ENCODE measurements at regions not wholly inside any gene's neighbourhood (a gene's known extent, or its start where the extent isn't known, plus 50 kb on each side); places are given as distances from the start of the nearest gene placed in this dataset.

GRCh38 chr18:68283834-68284233 is 431.1 kb downstream of the TMX3 start:
- H3K4me1 Mint-ChIP-seq (ENCODE audit: low read depth): peaks cover 4% of the 10 kb centered on the region
- no peaks in the 10 kb centered on the region for H3K9me3 Mint-ChIP-seq (ENCODE audit: low read depth)
- H3K4me3 Mint-ChIP-seq (ENCODE audit: low read depth): no peak overlapping the region
- H3K27me3 Mint-ChIP-seq: no peaks in the 10 kb centered on the region
- no peak overlapping the region for H3K27ac Mint-ChIP-seq
- TF ChIP-seq CTCF (IDR thresholded peaks at IDR 0.05; ENCODE audit: unreplicated experiment): no peak
- DNase-seq (ENCODE audit: low spot score, unreplicated experiment): no peak
- H3K36me3 Mint-ChIP-seq (ENCODE audit: insufficient read depth): no peaks in the 10 kb centered on the region

- Mint-ChIP-seq H3K9me3 (ENCODE audit: low read depth) (no peaks in the 10 kb centered on the region), H3K4me1 (ENCODE audit: low read depth) (peaks cover 4% of the 10 kb centered on the region), H3K4me3 (ENCODE audit: low read depth) (no peak overlapping the region), H3K36me3 (ENCODE audit: insufficient read depth) (no peaks in the 10 kb centered on the region), H3K27me3 (no peaks in the 10 kb centered on the region), H3K27ac (no peak overlapping the region)
- no peak for DNase-seq (ENCODE audit: low spot score, unreplicated experiment)
- no peak for TF ChIP-seq CTCF (IDR thresholded peaks at IDR 0.05; ENCODE audit: unreplicated experiment)
Observed at GRCh38 chr18:68282232-68282631, 432.7 kb downstream of the TMX3 start.

GRCh38 chr18:68275616-68276015 is 439.3 kb downstream of the TMX3 start:
- Mint-ChIP-seq H3K27ac (no peak overlapping the region), H3K27me3 (no peaks in the 10 kb centered on the region), H3K4me1 (ENCODE audit: low read depth) (no peaks in the 10 kb centered on the region), H3K9me3 (ENCODE audit: low read depth) (no peaks in the 10 kb centered on the region), H3K36me3 (ENCODE audit: insufficient read depth) (no peaks in the 10 kb centered on the region), H3K4me3 (ENCODE audit: low read depth) (no peak overlapping the region)
- TF ChIP-seq CTCF (IDR thresholded peaks at IDR 0.05; ENCODE audit: unreplicated experiment): no peak
- DNase-seq (ENCODE audit: low spot score, unreplicated experiment): no peak

- DNase-seq (ENCODE audit: low spot score, unreplicated experiment): no peak
- Mint-ChIP-seq H3K9me3 (ENCODE audit: low read depth) (no peaks in the 10 kb centered on the region), H3K27me3 (no peaks in the 10 kb centered on the region), H3K27ac (no peak overlapping the region), H3K4me3 (ENCODE audit: low read depth) (no peak overlapping the region), H3K36me3 (ENCODE audit: insufficient read depth) (no peaks in the 10 kb centered on the region), H3K4me1 (ENCODE audit: low read depth) (no peaks in the 10 kb centered on the region)
- no peak for TF ChIP-seq CTCF (IDR thresholded peaks at IDR 0.05; ENCODE audit: unreplicated experiment)
Observed at GRCh38 chr18:68270017-68270416, 444.9 kb downstream of the TMX3 start.

GRCh38 chr18:68267583-68267982 is 447.3 kb downstream of the TMX3 start:
- no peaks in the 10 kb centered on the region for H3K27me3 Mint-ChIP-seq
- no peak overlapping the region for H3K27ac Mint-ChIP-seq
- H3K9me3 Mint-ChIP-seq (ENCODE audit: low read depth): no peaks in the 10 kb centered on the region
- TF ChIP-seq CTCF (IDR thresholded peaks at IDR 0.05; ENCODE audit: unreplicated experiment): no peak
- no peak for DNase-seq (ENCODE audit: low spot score, unreplicated experiment)
- H3K4me3 Mint-ChIP-seq (ENCODE audit: low read depth): no peak overlapping the region
- no peaks in the 10 kb centered on the region for H3K36me3 Mint-ChIP-seq (ENCODE audit: insufficient read depth)
- H3K4me1 Mint-ChIP-seq (ENCODE audit: low read depth): no peaks in the 10 kb centered on the region

All from progenitor cell of endocrine pancreas (in vitro differentiated cells).